Neural progenitor cell (in vitro differentiated cells): ENCODE measurements at regions not wholly inside any gene's neighbourhood (a gene's known extent, or its start where the extent isn't known, plus 50 kb on each side); places are given as distances from the start of the nearest gene placed in this dataset.

Source experiments
- DNase-seq: peaks from one replicate; pipeline ENCODE4 v3.0.0-alpha.2; 2016; ENCODE audit warnings: low spot score
- H2AFZ ChIP-seq: fragments of 200-600 bp; sonication (generic); replicated peaks from 2 replicates; pipeline ENCODE4 v1.6.1; 2016; ENCODE audit warnings: antibody characterized with exemption
- H3F3A ChIP-seq: fragments of 200-600 bp; sonication (generic); 2 replicates; pipeline ENCODE4 v1.6.1; 2016; ENCODE audit warnings: antibody characterized with exemption, low read depth
- H3K27ac ChIP-seq: fragments of 200-600 bp; sonication (generic); 2 replicates; pipeline ENCODE4 v1.5.1; 2016; ENCODE audit warnings: mild to moderate bottlenecking
- H3K27me3 ChIP-seq: fragments of 200-600 bp; sonication (generic); 2 replicates; pipeline ENCODE4 v1.6.1; 2016; ENCODE audit warnings: mild to moderate bottlenecking, moderate library complexity
- H3K36me3 ChIP-seq: fragments of 200-600 bp; sonication (generic); 2 replicates; pipeline ENCODE4 v1.5.1; 2016
- H3K4me1 ChIP-seq: fragments of 200-600 bp; sonication (generic); 2 replicates; pipeline ENCODE4 v1.6.1; 2016; ENCODE audit warnings: mixed run types
- H3K4me2 ChIP-seq: fragments of 200-600 bp; sonication (generic); 2 replicates; pipeline ENCODE4 v1.6.1; 2016
- H3K4me3 ChIP-seq: fragments of 200-600 bp; sonication (generic); 2 replicates; pipeline ENCODE4 v1.5.1; 2016
- H3K79me2 ChIP-seq: fragments of 200-600 bp; sonication (generic); 2 replicates; pipeline ENCODE4 v1.6.1; 2016; ENCODE audit warnings: low read depth
- H3K9ac ChIP-seq: fragments of 200-600 bp; sonication (generic); 2 replicates; pipeline ENCODE4 v1.6.1; 2016
- H3K9me3 ChIP-seq: fragments of 200-600 bp; sonication (generic); 2 replicates; pipeline ENCODE4 v1.5.1; 2016; ENCODE audit warnings: low read depth
- H4K20me1 ChIP-seq: fragments of 200-600 bp; sonication (generic); 2 replicates; pipeline ENCODE4 v1.6.1; 2016; ENCODE audit warnings: low read depth
- H3K27ac Mint-ChIP-seq: 3 replicates; pipeline ENCODE4 v1.8.0; 2021; ENCODE audit warnings: mixed read lengths
- H3K27me3 Mint-ChIP-seq: 2 replicates; pipeline ENCODE4 v1.8.0; 2022; ENCODE audit warnings: low read depth, mild to moderate bottlenecking, inconsistent platforms, moderate library complexity, mixed read lengths; ENCODE audit not compliant: insufficient read depth
- H3K36me3 Mint-ChIP-seq: 3 replicates; pipeline ENCODE4 v1.8.0; 2021; ENCODE audit warnings: mixed read lengths
- H3K4me1 Mint-ChIP-seq: 3 replicates; pipeline ENCODE4 v1.8.0; 2021; ENCODE audit warnings: mixed read lengths
- H3K4me3 Mint-ChIP-seq: 3 replicates; pipeline ENCODE4 v1.8.0; 2021; ENCODE audit warnings: mild to moderate bottlenecking, moderate library complexity, mixed read lengths
- H3K9me3 Mint-ChIP-seq: 3 replicates; pipeline ENCODE4 v1.8.0; 2020; ENCODE audit warnings: mixed read lengths
- CTCF ChIP-seq: fragments of 200-600 bp; sonication (generic); IDR thresholded peaks from 2 replicates; pipeline ENCODE4 v1.5.1; 2017; ENCODE audit warnings: antibody characterized with exemption, mild to moderate bottlenecking
- EZH2 ChIP-seq: fragments of 200-600 bp; sonication (generic); IDR thresholded peaks from 2 replicates; pipeline ENCODE4 v1.6.1; 2017; ENCODE audit warnings: antibody characterized with exemption, mild to moderate bottlenecking, moderate library complexity
- EZH2phosphoT487 ChIP-seq: fragments of 200-600 bp; sonication (generic); IDR thresholded peaks from 2 replicates; pipeline ENCODE4 v1.6.1; 2017; ENCODE audit warnings: antibody characterized with exemption

GRCh38 chr17:45706033-45706432, 78.1 kb upstream of the CRHR1 start:
- Histone ChIP-seq H3K27ac (no peak overlapping the region), H3K4me1 (no peaks in the 10 kb centered on the region), H3K36me3 (no peaks in the 10 kb centered on the region), H3K4me3 (no peak overlapping the region), H3K27me3 (no peaks in the 10 kb centered on the region), H3K4me2 (no peak overlapping the region), H3F3A (no peaks in the 10 kb centered on the region), H3K9me3 (no peaks in the 10 kb centered on the region), H2AFZ (no peak overlapping the region), H3K9ac (no peak overlapping the region), H4K20me1 (peaks cover 16% of the 10 kb centered on the region), H3K79me2 (no peaks in the 10 kb centered on the region)
- Mint-ChIP-seq H3K4me1 (no peaks in the 10 kb centered on the region), H3K36me3 (no peaks in the 10 kb centered on the region), H3K9me3 (no peaks in the 10 kb centered on the region), H3K4me3 (no peak overlapping the region), H3K27ac (no peak overlapping the region), H3K27me3 (peaks cover 13% of the 10 kb centered on the region)
- DNase-seq, result no peak
- TF ChIP-seq CTCF, result no peak
- TF ChIP-seq EZH2phosphoT487, result no peak
- TF ChIP-seq EZH2, result no peak

DNA sequence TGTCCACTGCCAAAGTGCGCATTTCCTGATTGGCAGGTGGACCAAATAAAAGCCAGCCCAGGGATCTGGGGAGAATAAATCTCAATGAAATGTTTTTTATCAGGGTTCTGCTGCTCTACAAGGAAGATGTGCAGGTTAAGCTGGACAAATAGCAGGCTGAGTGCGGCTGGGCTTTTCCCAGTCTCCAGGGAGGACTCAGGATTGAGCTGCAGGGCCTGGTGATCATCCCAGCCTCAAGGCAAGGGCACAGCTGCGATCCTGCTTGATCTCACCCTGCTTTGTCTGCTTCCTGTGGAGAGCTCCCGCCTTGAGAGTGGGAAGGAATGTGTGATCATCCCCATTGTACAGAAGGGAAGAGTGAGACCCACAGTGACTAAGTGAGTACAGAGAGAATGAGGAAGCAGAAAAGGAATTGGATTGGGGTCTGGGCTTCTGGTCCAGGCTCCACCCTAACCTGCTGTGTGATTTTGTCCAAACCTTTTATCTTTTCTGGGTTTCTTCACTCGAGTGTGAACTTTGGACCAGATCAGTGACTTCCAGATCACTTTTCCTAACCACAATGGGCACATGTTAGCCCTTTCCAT, 75.3 kb upstream of the CRHR1 start:
- H3K36me3 Mint-ChIP-seq, result no peaks in the 10 kb centered on the region
- Histone ChIP-seq H3K4me1 (no peaks in the 10 kb centered on the region), H3K4me3 (no peak overlapping the region), H4K20me1 (no peaks in the 10 kb centered on the region), H3F3A (no peaks in the 10 kb centered on the region), H3K79me2 (no peaks in the 10 kb centered on the region), H2AFZ (no peak overlapping the region), H3K9me3 (no peaks in the 10 kb centered on the region), H3K27me3 (no peaks in the 10 kb centered on the region), H3K9ac (no peak overlapping the region), H3K27ac (no peak overlapping the region), H3K36me3 (no peaks in the 10 kb centered on the region), H3K4me2 (no peak overlapping the region)
- H3K9me3 Mint-ChIP-seq, result no peaks in the 10 kb centered on the region
- H3K27me3 Mint-ChIP-seq, result peaks cover 14% of the 10 kb centered on the region
- TF ChIP-seq EZH2, result no peak
- TF ChIP-seq CTCF, result no peak
- TF ChIP-seq EZH2phosphoT487, result no peak
- H3K27ac Mint-ChIP-seq, result no peak overlapping the region
- H3K4me3 Mint-ChIP-seq, result no peak overlapping the region
- no peak for DNase-seq
- no peaks in the 10 kb centered on the region for H3K4me1 Mint-ChIP-seq

DNA sequence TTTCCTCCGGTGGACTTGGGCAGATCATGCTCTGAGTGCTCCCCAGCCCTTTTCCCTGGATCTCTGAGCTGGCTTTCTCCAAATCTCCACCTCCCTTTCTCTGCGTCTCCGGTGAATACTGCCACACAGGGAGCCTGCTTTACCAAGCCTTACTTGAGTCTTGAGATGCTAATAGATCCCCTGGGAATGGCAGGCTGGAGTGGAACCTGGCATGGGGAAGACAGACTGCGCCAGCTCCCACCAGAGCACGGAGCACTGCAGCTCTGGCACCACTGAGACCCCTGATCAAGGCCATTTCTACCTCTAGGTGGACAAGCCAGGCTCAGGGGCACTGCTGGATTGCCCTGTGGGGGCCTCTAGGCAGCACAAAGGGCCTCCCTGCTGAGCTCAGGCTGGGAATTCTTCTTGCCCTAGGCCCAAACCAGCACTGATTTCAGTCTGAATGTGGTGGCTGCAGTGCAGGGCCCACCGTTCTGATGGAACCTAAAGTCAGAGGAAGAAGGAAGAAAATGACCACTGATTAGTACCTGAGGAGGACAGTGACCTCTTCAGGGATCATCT, 74.3 kb upstream of the CRHR1 start:
- Histone ChIP-seq H3K4me1 (no peaks in the 10 kb centered on the region), H3K4me2 (no peak overlapping the region), H3K36me3 (no peaks in the 10 kb centered on the region), H3K27me3 (no peaks in the 10 kb centered on the region), H3K79me2 (no peaks in the 10 kb centered on the region), H3F3A (no peaks in the 10 kb centered on the region), H3K9ac (no peak overlapping the region), H3K4me3 (no peak overlapping the region), H3K9me3 (no peaks in the 10 kb centered on the region), H4K20me1 (no peaks in the 10 kb centered on the region), H2AFZ (no peak overlapping the region), H3K27ac (no peak overlapping the region)
- Mint-ChIP-seq H3K36me3 (no peaks in the 10 kb centered on the region), H3K27me3 (peaks cover 14% of the 10 kb centered on the region), H3K9me3 (no peaks in the 10 kb centered on the region), H3K4me1 (no peaks in the 10 kb centered on the region), H3K4me3 (no peak overlapping the region), H3K27ac (no peak overlapping the region)
- no peak for TF ChIP-seq EZH2phosphoT487
- peak; percentile 44 for DNase-seq

GRCh38 chr17:45715787-45716186, 68.3 kb upstream of the CRHR1 start:
- Histone ChIP-seq H2AFZ (no peak overlapping the region), H3K4me1 (no peaks in the 10 kb centered on the region), H3K27ac (no peak overlapping the region), H3K36me3 (no peaks in the 10 kb centered on the region), H3K79me2 (no peaks in the 10 kb centered on the region), H3K4me2 (no peak overlapping the region), H3K27me3 (no peaks in the 10 kb centered on the region), H4K20me1 (no peaks in the 10 kb centered on the region), H3K9ac (no peak overlapping the region), H3F3A (no peaks in the 10 kb centered on the region), H3K9me3 (no peaks in the 10 kb centered on the region), H3K4me3 (no peak overlapping the region)
- H3K27me3 Mint-ChIP-seq, result peaks cover 6% of the 10 kb centered on the region
- no peaks in the 10 kb centered on the region for H3K9me3 Mint-ChIP-seq
- no peaks in the 10 kb centered on the region for H3K4me1 Mint-ChIP-seq
- peak overlapping the region; percentile 76 for H3K27ac Mint-ChIP-seq
- no peak for DNase-seq
- no peak overlapping the region for H3K4me3 Mint-ChIP-seq
- no peaks in the 10 kb centered on the region for H3K36me3 Mint-ChIP-seq
- no peak for TF ChIP-seq CTCF
- TF ChIP-seq EZH2, result no peak
- TF ChIP-seq EZH2phosphoT487, result no peak
